ENCODE measurements at regions not wholly inside any gene's neighbourhood (a gene's known extent, or its start where the extent isn't known, plus 50 kb on each side); places are given as distances from the start of the nearest gene placed in this dataset.
A peak's percentile ranks its signal among the peaks of the same experiment; 100 is the strongest.
"Not testable (repeated sequence)": the region's sequence is repeated elsewhere in the genome, so short reads cannot be mapped to it uniquely, and the experiment has no call there.

DNA sequence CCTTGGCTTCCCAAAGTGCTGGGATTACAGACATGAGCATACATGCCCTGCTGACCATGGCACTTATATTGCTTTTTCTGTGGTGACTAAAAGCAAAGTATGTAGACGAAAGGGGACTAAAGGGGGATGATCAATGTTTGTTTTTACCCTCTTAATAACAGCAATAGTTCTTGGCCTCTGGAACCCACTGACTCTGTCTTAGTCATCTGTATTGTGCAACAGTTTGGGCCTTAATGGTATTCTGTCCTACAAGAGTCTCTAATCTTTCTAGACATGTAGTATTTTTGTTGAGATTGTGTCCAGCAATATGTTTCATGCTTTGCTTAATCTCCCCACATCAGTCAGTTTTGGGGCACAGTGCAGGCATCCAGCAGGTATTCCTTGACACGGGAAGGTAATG lies 359.9 kb upstream of the FANCL start:
- Histone ChIP-seq H3K27ac (no peak overlapping the region), H3K9ac (no peak overlapping the region), H3K36me3 (ENCODE audit: low read depth) (no peaks in the 10 kb centered on the region), H3K9me3 (ENCODE audit: low read depth) (no peaks in the 10 kb centered on the region), H3K4me3 (no peak overlapping the region), H2AFZ (no peak overlapping the region), H3F3A (ENCODE audit: insufficient read depth) (peaks cover 25% of the 10 kb centered on the region), H3K79me2 (ENCODE audit: insufficient read depth) (no peaks in the 10 kb centered on the region), H3K9me2 (ENCODE audit: insufficient read depth) (no peaks in the 10 kb centered on the region), H3K4me1 (ENCODE audit: insufficient read depth) (peaks cover 26% of the 10 kb centered on the region), H4K20me1 (ENCODE audit: insufficient read depth) (no peaks in the 10 kb centered on the region), H3K4me2 (ENCODE audit: unreplicated experiment) (no peak overlapping the region), H3K27me3 (replicated peaks; ENCODE audit: insufficient read depth) (no peaks in the 10 kb centered on the region)
- in situ Hi-C loops (cut with MboI), result no loop called here
- DNase-seq, result peak; percentile 63
- 26 to 36% methylated on average over 2 of the region's 2 CpGs for WGBS, 2 experiments (ENCODE audit: low coverage in 1 of 2, low lambda C conversion rate in 2 of 2, missing lambda C conversion rate in 2 of 2)
- TF ChIP-seq EZH2 (IDR thresholded peaks at IDR 0.05; ENCODE audit: insufficient read depth, poor library complexity, severe bottlenecking) (no peak), EZH2phosphoT487 (IDR thresholded peaks at IDR 0.05; ENCODE audit: insufficient read depth, low read depth) (no peak)

DNA sequence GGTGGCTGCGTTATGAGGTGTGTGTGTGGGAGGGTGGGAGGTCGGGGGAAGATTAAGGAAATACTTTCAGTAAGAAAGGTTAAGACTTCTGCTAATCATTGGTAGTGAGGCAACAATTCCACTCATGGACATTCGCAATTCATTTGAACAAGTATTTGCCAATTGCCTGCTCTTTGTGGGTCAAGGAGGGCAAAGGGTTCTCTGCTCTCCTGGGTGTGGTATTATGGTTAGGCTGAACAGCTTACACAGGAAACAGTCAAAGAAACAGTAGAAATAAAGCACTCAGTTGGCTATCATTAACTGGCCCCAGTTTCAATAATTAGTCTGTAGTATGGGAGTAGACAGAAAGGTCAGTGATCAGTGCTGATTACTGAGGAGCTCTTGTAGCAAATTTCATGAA lies 357.0 kb upstream of the FANCL start:
- 34 to 43% methylated on average over 3 of the region's 3 CpGs for WGBS, 2 experiments (ENCODE audit: low coverage in 1 of 2, low lambda C conversion rate in 2 of 2, missing lambda C conversion rate in 2 of 2)
- no peak overlapping the region for H3K27ac ChIP-seq

DNA sequence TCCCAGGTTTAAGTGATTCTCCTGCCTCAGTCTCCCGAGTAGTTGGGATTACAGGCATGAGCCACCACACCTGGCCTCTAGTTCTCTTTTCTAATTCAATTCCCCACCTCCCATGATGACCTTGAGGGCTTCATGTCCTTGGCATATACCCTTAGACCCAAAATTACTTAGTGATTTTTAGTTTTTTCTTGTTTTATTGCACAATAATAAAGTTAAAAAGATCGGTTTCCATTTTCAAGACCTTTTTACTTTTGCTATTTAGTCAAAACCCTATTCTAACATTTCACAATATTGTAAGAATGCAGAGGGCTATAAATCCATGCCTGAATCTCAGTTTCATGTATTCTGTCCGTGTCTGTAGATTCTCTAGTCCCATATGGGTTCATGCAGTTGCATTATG lies 354.6 kb upstream of the FANCL start:
- no peaks in the 10 kb centered on the region for H3K9me2 ChIP-seq (ENCODE audit: insufficient read depth)
- in situ Hi-C loops (cut with MboI), result no loop called here
- WGBS, 2 experiments (ENCODE audit: low coverage in 1 of 2, low lambda C conversion rate in 2 of 2, missing lambda C conversion rate in 2 of 2), result 61 to 67% methylated on average over 3 of the region's 3 CpGs

More for the DNA sequence above, 357.0 kb upstream of the FANCL start:
- H3K27me3 ChIP-seq (replicated peaks; ENCODE audit: insufficient read depth), result no peaks in the 10 kb centered on the region
- no peak overlapping the region for H3K4me3 ChIP-seq
- TF ChIP-seq EZH2phosphoT487 (IDR thresholded peaks at IDR 0.05; ENCODE audit: insufficient read depth, low read depth) (no peak), EZH2 (IDR thresholded peaks at IDR 0.05; ENCODE audit: insufficient read depth, poor library complexity, severe bottlenecking) (no peak)
- no peak overlapping the region for H3K9ac ChIP-seq
- peaks cover 20% of the 10 kb centered on the region; the same call in 1 of the 2 replicates for H3K4me1 ChIP-seq (ENCODE audit: insufficient read depth)
- DNase-seq, result no peak
- H3K9me2 ChIP-seq (ENCODE audit: insufficient read depth), result no peaks in the 10 kb centered on the region
- H3K36me3 ChIP-seq (ENCODE audit: low read depth), result no peaks in the 10 kb centered on the region
- no peak overlapping the region for H2AFZ ChIP-seq
- no peak overlapping the region for H3K4me2 ChIP-seq (ENCODE audit: unreplicated experiment)
- no peaks in the 10 kb centered on the region for H3K79me2 ChIP-seq (ENCODE audit: insufficient read depth)
- in situ Hi-C loops (cut with MboI), result no loop called here
- no peaks in the 10 kb centered on the region for H4K20me1 ChIP-seq (ENCODE audit: insufficient read depth)
- H3K9me3 ChIP-seq (ENCODE audit: low read depth), result no peaks in the 10 kb centered on the region
- H3F3A ChIP-seq (ENCODE audit: insufficient read depth), result peaks cover 12% of the 10 kb centered on the region; the same call in 1 of the 2 replicates

DNA sequence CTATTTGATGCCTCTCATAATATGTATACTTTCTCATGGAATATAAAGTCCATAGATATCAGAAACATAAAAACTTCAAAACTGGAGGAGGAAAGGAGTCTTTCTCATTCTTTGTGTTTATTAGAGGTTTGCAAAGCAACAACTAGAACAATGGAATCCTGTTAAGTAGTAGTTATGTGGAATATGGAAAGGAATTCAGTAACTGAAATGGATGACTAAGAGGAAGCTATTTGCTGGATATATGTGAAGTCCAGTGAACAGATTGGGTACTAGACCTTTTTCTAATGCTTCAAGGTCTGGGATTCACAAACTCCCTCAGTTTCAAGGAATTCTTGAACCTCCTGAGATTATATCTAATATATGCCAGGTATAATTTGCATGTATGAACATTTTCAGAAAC lies 353.6 kb upstream of the FANCL start:
- Histone ChIP-seq H3F3A (ENCODE audit: insufficient read depth) (peaks cover 9% of the 10 kb centered on the region; the same call in 1 of the 2 replicates), H3K27me3 (replicated peaks; ENCODE audit: insufficient read depth) (no peaks in the 10 kb centered on the region), H3K27ac (no peak overlapping the region), H3K4me3 (no peak overlapping the region), H3K9me2 (ENCODE audit: insufficient read depth) (no peaks in the 10 kb centered on the region), H2AFZ (no peak overlapping the region), H3K4me2 (ENCODE audit: unreplicated experiment) (no peak overlapping the region), H3K4me1 (ENCODE audit: insufficient read depth) (peaks cover 8% of the 10 kb centered on the region; the same call in 1 of the 2 replicates), H3K79me2 (ENCODE audit: insufficient read depth) (no peaks in the 10 kb centered on the region), H4K20me1 (ENCODE audit: insufficient read depth) (no peaks in the 10 kb centered on the region), H3K9ac (no peak overlapping the region), H3K9me3 (ENCODE audit: low read depth) (no peaks in the 10 kb centered on the region), H3K36me3 (ENCODE audit: low read depth) (no peaks in the 10 kb centered on the region)
- in situ Hi-C loops (cut with MboI), result no loop called here
- DNase-seq, result peak; percentile 49
- TF ChIP-seq EZH2 (IDR thresholded peaks at IDR 0.05; ENCODE audit: insufficient read depth, poor library complexity, severe bottlenecking), result no peak
- TF ChIP-seq EZH2phosphoT487 (IDR thresholded peaks at IDR 0.05; ENCODE audit: insufficient read depth, low read depth), result no peak

More for the DNA sequence above, 354.6 kb upstream of the FANCL start:
- no peak overlapping the region for H3K27ac ChIP-seq
- no peaks in the 10 kb centered on the region for H4K20me1 ChIP-seq (ENCODE audit: insufficient read depth)
- no peak overlapping the region for H3K4me3 ChIP-seq
- H3K27me3 ChIP-seq (replicated peaks; ENCODE audit: insufficient read depth), result no peaks in the 10 kb centered on the region
- no peak overlapping the region for H3K4me2 ChIP-seq (ENCODE audit: unreplicated experiment)
- no peaks in the 10 kb centered on the region for H3K36me3 ChIP-seq (ENCODE audit: low read depth)
- no peaks in the 10 kb centered on the region for H3K9me3 ChIP-seq (ENCODE audit: low read depth)
- H3K4me1 ChIP-seq (ENCODE audit: insufficient read depth), result peaks cover 8% of the 10 kb centered on the region; the same call in 1 of the 2 replicates
- no peak overlapping the region for H2AFZ ChIP-seq
- peaks cover 9% of the 10 kb centered on the region; the same call in 1 of the 2 replicates for H3F3A ChIP-seq (ENCODE audit: insufficient read depth)
- no peak for TF ChIP-seq EZH2phosphoT487 (IDR thresholded peaks at IDR 0.05; ENCODE audit: insufficient read depth, low read depth)
- TF ChIP-seq EZH2 (IDR thresholded peaks at IDR 0.05; ENCODE audit: insufficient read depth, poor library complexity, severe bottlenecking), result no peak
- no peaks in the 10 kb centered on the region for H3K79me2 ChIP-seq (ENCODE audit: insufficient read depth)
- DNase-seq, result no peak
- no peak overlapping the region for H3K9ac ChIP-seq

DNA sequence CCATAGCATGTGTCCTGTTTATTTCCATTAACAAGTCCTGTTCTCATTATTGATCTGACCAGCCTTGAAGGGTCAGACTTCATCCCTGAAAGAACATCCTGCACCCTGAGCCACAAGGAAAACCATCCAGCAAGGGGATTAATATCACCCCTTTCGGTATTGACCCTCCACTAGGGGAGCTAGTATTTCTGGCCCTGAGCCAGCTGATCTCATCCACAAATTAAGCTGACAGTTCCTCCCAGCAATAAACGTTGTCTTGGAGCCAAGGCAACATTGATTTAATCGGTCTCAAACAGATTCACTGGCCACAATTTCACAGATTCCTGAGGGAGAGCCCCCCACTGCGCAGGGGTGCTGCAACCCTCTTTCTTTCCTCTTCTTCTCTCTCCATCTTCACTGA lies 353.1 kb upstream of the FANCL start:
- 37 to 47% methylated on average over 4 of the region's 4 CpGs for WGBS, 2 experiments (ENCODE audit: low coverage in 1 of 2, low lambda C conversion rate in 2 of 2, missing lambda C conversion rate in 2 of 2)
- no peak overlapping the region for H3K27ac ChIP-seq

DNA sequence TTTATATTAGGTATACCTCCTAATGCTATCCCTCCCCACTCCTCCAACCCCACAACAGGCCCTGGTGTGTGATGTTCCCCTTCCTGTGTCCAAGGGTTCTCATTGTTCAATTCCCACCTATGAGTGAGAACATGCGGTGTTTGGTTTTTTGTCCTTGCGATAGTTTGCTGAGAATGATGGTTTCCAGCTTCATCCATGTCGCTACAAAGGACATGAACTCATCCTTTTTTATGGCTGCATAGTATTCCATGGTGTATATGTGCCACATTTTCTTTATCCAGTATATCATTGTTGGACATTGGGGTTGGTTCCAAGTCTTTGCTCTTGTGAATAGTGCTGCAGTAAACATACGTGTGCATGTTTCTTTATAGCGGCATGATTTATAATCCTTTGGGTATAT lies 345.1 kb upstream of the FANCL start:
- H3K4me1 ChIP-seq (ENCODE audit: insufficient read depth); H2AFZ ChIP-seq; in situ Hi-C loops (cut with MboI); DNase-seq; H3K9me3 ChIP-seq (ENCODE audit: low read depth); H3K9ac ChIP-seq; H3K36me3 ChIP-seq (ENCODE audit: low read depth); H3K4me2 ChIP-seq (ENCODE audit: unreplicated experiment); H4K20me1 ChIP-seq (ENCODE audit: insufficient read depth); H3K27me3 ChIP-seq (replicated peaks; ENCODE audit: insufficient read depth); H3K9me2 ChIP-seq (ENCODE audit: insufficient read depth); H3K27ac ChIP-seq; H3F3A ChIP-seq (ENCODE audit: insufficient read depth); H3K79me2 ChIP-seq (ENCODE audit: insufficient read depth); H3K4me3 ChIP-seq: not testable (repeated sequence)
- 84 to 89% methylated on average over 5 of the region's 5 CpGs for WGBS, 2 experiments (ENCODE audit: low coverage in 1 of 2, low lambda C conversion rate in 2 of 2, missing lambda C conversion rate in 2 of 2)

More for the DNA sequence above, 353.1 kb upstream of the FANCL start:
- H3K36me3 ChIP-seq (ENCODE audit: low read depth), result no peaks in the 10 kb centered on the region
- peaks cover 8% of the 10 kb centered on the region; the same call in 1 of the 2 replicates for H3K4me1 ChIP-seq (ENCODE audit: insufficient read depth)
- H3K4me3 ChIP-seq, result no peak overlapping the region
- peaks cover 9% of the 10 kb centered on the region; the same call in 1 of the 2 replicates for H3F3A ChIP-seq (ENCODE audit: insufficient read depth)
- H3K9ac ChIP-seq, result no peak overlapping the region
- H4K20me1 ChIP-seq (ENCODE audit: insufficient read depth), result no peaks in the 10 kb centered on the region
- peak; percentile 15 for DNase-seq
- no peak overlapping the region for H2AFZ ChIP-seq
- TF ChIP-seq EZH2phosphoT487 (IDR thresholded peaks at IDR 0.05; ENCODE audit: insufficient read depth, low read depth) (no peak), EZH2 (IDR thresholded peaks at IDR 0.05; ENCODE audit: insufficient read depth, poor library complexity, severe bottlenecking) (no peak)
- no peaks in the 10 kb centered on the region for H3K27me3 ChIP-seq (replicated peaks; ENCODE audit: insufficient read depth)
- no peaks in the 10 kb centered on the region for H3K9me2 ChIP-seq (ENCODE audit: insufficient read depth)
- in situ Hi-C loops (cut with MboI), result no loop called here
- H3K4me2 ChIP-seq (ENCODE audit: unreplicated experiment), result no peak overlapping the region
- H3K79me2 ChIP-seq (ENCODE audit: insufficient read depth), result no peaks in the 10 kb centered on the region
- no peaks in the 10 kb centered on the region for H3K9me3 ChIP-seq (ENCODE audit: low read depth)

All from GM23248 (cell line).